Mesenchymal stem cell (in vitro differentiated cells and primary cell): ENCODE measurements at regions not wholly inside any gene's neighbourhood (a gene's known extent, or its start where the extent isn't known, plus 50 kb on each side); places are given as distances from the start of the nearest gene placed in this dataset.

ENCODE experiments used
- DNase-seq: peaks from one replicate; pipeline ENCODE4 v3.0.0-alpha.2; 2013
- H2AFZ ChIP-seq: one replicate; pipeline ENCODE4 v1.6.1; 2013; ENCODE audit warnings: low read depth, mild to moderate bottlenecking, control low read depth, inconsistent platforms, low read length, moderate library complexity
- H2AK5ac ChIP-seq: 2 replicates; pipeline ENCODE4 v1.6.1; 2013; ENCODE audit warnings: low read length, moderate library complexity, mild to moderate bottlenecking, inconsistent platforms; ENCODE audit not compliant: severe bottlenecking
- H2BK120ac ChIP-seq: one replicate; pipeline ENCODE4 v1.6.1; 2013; ENCODE audit warnings: low read depth, mild to moderate bottlenecking, inconsistent platforms, low read length, moderate library complexity
- H2BK12ac ChIP-seq, 2 experiments: one replicate each; pipeline ENCODE4 v1.6.1; 2013; ENCODE audit warnings: inconsistent platforms in 2 of 2, low read length in 2 of 2, mild to moderate bottlenecking in 2 of 2, moderate library complexity in 2 of 2, control low read depth in 1 of 2
- H2BK15ac ChIP-seq: one replicate; pipeline ENCODE4 v1.6.1; 2013; ENCODE audit warnings: mild to moderate bottlenecking, low read depth, inconsistent platforms; ENCODE audit not compliant: poor library complexity, severe bottlenecking
- H2BK5ac ChIP-seq: 2 replicates; pipeline ENCODE4 v1.6.1; 2013; ENCODE audit warnings: low read depth, mild to moderate bottlenecking, low read length, control low read depth, inconsistent platforms; ENCODE audit not compliant: poor library complexity, severe bottlenecking
- H3K14ac ChIP-seq, 2 experiments: one replicate each; pipeline ENCODE4 v1.6.1; 2013; ENCODE audit warnings: inconsistent platforms in 2 of 2, low read length in 2 of 2, control low read depth in 1 of 2, mild to moderate bottlenecking in 1 of 2, moderate library complexity in 1 of 2
- H3K18ac ChIP-seq, 2 experiments: one replicate each; pipeline ENCODE4 v1.6.1; 2013; ENCODE audit warnings: inconsistent platforms in 2 of 2, low read length in 2 of 2, control low read depth in 1 of 2, low read depth in 1 of 2, mild to moderate bottlenecking in 1 of 2
- H3K23ac ChIP-seq, 2 experiments: one replicate each; pipeline ENCODE4 v1.6.1; 2013; ENCODE audit warnings: inconsistent platforms in 2 of 2, low read length in 2 of 2, mild to moderate bottlenecking in 2 of 2, moderate library complexity in 2 of 2, control low read depth in 1 of 2
- H3K27ac ChIP-seq: 2 replicates; pipeline ENCODE4 v1.5.1; 2013; ENCODE audit warnings: mild to moderate bottlenecking, moderate library complexity, low read length, control low read depth, inconsistent platforms; ENCODE audit not compliant: poor library complexity, severe bottlenecking
- H3K27me3 ChIP-seq, 2 experiments: 2 replicates each; pipeline versions ENCODE4 v1.6.1 to v1.7.0; 2013; ENCODE audit warnings: low read length in 2 of 2, mild to moderate bottlenecking in 2 of 2, moderate library complexity in 2 of 2, control low read depth in 1 of 2, inconsistent platforms in 1 of 2; ENCODE audit not compliant: control insufficient read depth in 1 of 2, insufficient read depth in 1 of 2
- H3K36me3 ChIP-seq, 2 experiments: 2 replicates each; pipeline versions ENCODE4 v1.6.1 to v1.7.0; 2013; ENCODE audit warnings: low read length in 2 of 2, control low read depth in 1 of 2, inconsistent platforms in 1 of 2, low read depth in 1 of 2, mild to moderate bottlenecking in 1 of 2; ENCODE audit not compliant: insufficient read depth in 2 of 2, control insufficient read depth in 1 of 2
- H3K4ac ChIP-seq, 2 experiments: one replicate each; pipeline ENCODE4 v1.6.1; 2013; ENCODE audit warnings: inconsistent platforms in 2 of 2, low read length in 2 of 2, mild to moderate bottlenecking in 2 of 2, moderate library complexity in 2 of 2, control low read depth in 1 of 2, low read depth in 1 of 2
- H3K4me1 ChIP-seq: 2 replicates; pipeline ENCODE4 v1.6.1; 2013; ENCODE audit warnings: low read depth, low read length, control low read depth; ENCODE audit not compliant: control insufficient read depth, insufficient read depth
- H3K4me2 ChIP-seq: 2 replicates; pipeline ENCODE4 v1.6.1; 2013; ENCODE audit warnings: low read length, mild to moderate bottlenecking, inconsistent platforms; ENCODE audit not compliant: poor library complexity, severe bottlenecking
- H3K4me3 ChIP-seq, 2 experiments: 2 replicates each; pipeline versions ENCODE4 v1.5.1 to v1.7.0; 2013; ENCODE audit warnings: low read length in 2 of 2, mild to moderate bottlenecking in 2 of 2, control low read depth in 1 of 2, low read depth in 1 of 2; ENCODE audit not compliant: insufficient read depth in 1 of 2
- H3K79me1 ChIP-seq: replicated peaks from 2 replicates; pipeline ENCODE4 v1.6.1; 2013; ENCODE audit warnings: mild to moderate bottlenecking, control low read depth, low read length, inconsistent platforms; ENCODE audit not compliant: poor library complexity, severe bottlenecking
- H3K9ac ChIP-seq: 2 replicates; pipeline ENCODE4 v1.7.0; 2013; ENCODE audit warnings: mild to moderate bottlenecking, low read length, moderate library complexity
- H3K9me3 ChIP-seq: 2 replicates; pipeline ENCODE4 v1.7.0; 2013; ENCODE audit warnings: mild to moderate bottlenecking, low read length; ENCODE audit not compliant: control insufficient read depth
- H4K8ac ChIP-seq: one replicate; pipeline ENCODE4 v1.6.1; 2013; ENCODE audit warnings: inconsistent platforms, mild to moderate bottlenecking, low read length, moderate library complexity
- H4K91ac ChIP-seq: one replicate; pipeline ENCODE4 v1.6.1; 2013; ENCODE audit warnings: mild to moderate bottlenecking, low read length, inconsistent platforms
- WGBS: methylation state at CpG from one replicate; pipeline ENCODE4 v1.1.7; 2013; ENCODE audit warnings: mixed read lengths; 5-methylcytosine and 5-hydroxymethylcytosine counted together

GRCh38 chr4:126306152-126306869 lies 991.6 kb downstream of the FAT4 start:
- Histone ChIP-seq H3K27me3 (no peaks in the 10 kb centered on the region), H3K27ac (no peak overlapping the region), H2AK5ac (no peak overlapping the region), H3K79me1 (no peaks in the 10 kb centered on the region), H3K4me2 (no peak overlapping the region), H3K23ac (no peak overlapping the region), H2BK12ac (no peak overlapping the region), H3K4ac (no peak overlapping the region), H2BK5ac (no peak overlapping the region), H3K18ac (no peak overlapping the region), H2AFZ (no peak overlapping the region), H3K36me3 (no peaks in the 10 kb centered on the region), H4K91ac (no peak overlapping the region), H2BK120ac (no peak overlapping the region), H3K14ac (no peak overlapping the region), H3K4me3 (no peak overlapping the region), H3K9me3 (no peaks in the 10 kb centered on the region), H3K9ac (peak overlapping the region; percentile 5), H4K8ac (no peak overlapping the region), H2BK15ac (no peak overlapping the region), H3K4me1 (no peaks in the 10 kb centered on the region)
- DNase-seq, result no peak
- 95% methylated on average over 3 of the region's 5 CpGs for WGBS

GRCh38 chr4:126318376-126318775 lies 1003.6 kb downstream of the FAT4 start:
- H2AK5ac ChIP-seq, result no peak overlapping the region
- DNase-seq, result no peak
- H3K18ac ChIP-seq, result no peak overlapping the region
- no peaks in the 10 kb centered on the region for H3K27me3 ChIP-seq
- H3K4ac ChIP-seq, result no peak overlapping the region
- H3K9ac ChIP-seq, result no peak overlapping the region
- H2AFZ ChIP-seq, result no peak overlapping the region
- no peaks in the 10 kb centered on the region for H3K4me1 ChIP-seq
- H4K91ac ChIP-seq, result no peak overlapping the region
- WGBS, result 95% methylated on average over 3 of the region's 3 CpGs
- no peak overlapping the region for H4K8ac ChIP-seq
- H3K23ac ChIP-seq, result no peak overlapping the region
- H2BK15ac ChIP-seq, result no peak overlapping the region
- no peaks in the 10 kb centered on the region for H3K36me3 ChIP-seq
- no peaks in the 10 kb centered on the region for H3K9me3 ChIP-seq
- no peak overlapping the region for H2BK5ac ChIP-seq
- no peak overlapping the region for H3K4me3 ChIP-seq
- H3K27ac ChIP-seq, result no peak overlapping the region
- H3K79me1 ChIP-seq, result no peaks in the 10 kb centered on the region
- no peak overlapping the region for H2BK120ac ChIP-seq
- no peak overlapping the region for H3K14ac ChIP-seq
- no peak overlapping the region for H2BK12ac ChIP-seq
- no peak overlapping the region for H3K4me2 ChIP-seq

DNA sequence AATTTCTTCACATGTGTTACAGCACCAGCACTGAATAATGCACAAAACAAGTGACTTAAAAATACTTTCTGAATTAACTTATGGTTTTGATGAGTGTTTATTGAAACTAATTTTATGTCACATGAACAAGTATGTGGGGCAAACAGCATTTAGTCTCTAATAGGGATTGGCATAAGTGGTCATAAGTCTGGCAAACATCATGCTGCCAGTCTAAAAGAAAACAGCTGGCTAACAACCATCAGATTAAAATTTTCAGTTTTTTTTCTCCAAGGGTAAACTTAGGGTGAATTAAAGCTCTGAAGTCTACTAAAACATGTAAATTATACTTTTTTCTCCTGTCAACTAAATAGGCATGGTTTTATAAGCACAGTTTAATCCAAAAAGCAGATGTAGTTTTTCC lies 1014.2 kb downstream of the FAT4 start:
- H3K9ac ChIP-seq, result no peak overlapping the region
- no peak overlapping the region for H3K14ac ChIP-seq
- H3K4me3 ChIP-seq, result no peak overlapping the region
- no peak for DNase-seq
- H3K4me2 ChIP-seq, result no peak overlapping the region
- no peak overlapping the region for H2BK12ac ChIP-seq
- H3K27ac ChIP-seq, result no peak overlapping the region
- no peak overlapping the region for H2AK5ac ChIP-seq
- H3K4me1 ChIP-seq, result no peaks in the 10 kb centered on the region
- no peak overlapping the region for H2BK5ac ChIP-seq
- no peak overlapping the region for H4K91ac ChIP-seq
- no peaks in the 10 kb centered on the region for H3K27me3 ChIP-seq
- no peak overlapping the region for H3K4ac ChIP-seq
- no peak overlapping the region for H2BK15ac ChIP-seq
- no peak overlapping the region for H4K8ac ChIP-seq
- H2BK120ac ChIP-seq, result no peak overlapping the region
- no peaks in the 10 kb centered on the region for H3K36me3 ChIP-seq
- no peak overlapping the region for H3K23ac ChIP-seq
- H3K18ac ChIP-seq, result no peak overlapping the region
- no peaks in the 10 kb centered on the region for H3K9me3 ChIP-seq
- H3K79me1 ChIP-seq, result no peaks in the 10 kb centered on the region
- H2AFZ ChIP-seq, result no peak overlapping the region

GRCh38 chr4:126338548-126338947 lies 1023.8 kb downstream of the FAT4 start:
- no peak overlapping the region for H3K14ac ChIP-seq
- H4K8ac ChIP-seq, result no peak overlapping the region
- DNase-seq, result no peak
- H3K4ac ChIP-seq, result no peak overlapping the region
- H4K91ac ChIP-seq, result no peak overlapping the region
- no peak overlapping the region for H3K9ac ChIP-seq
- H3K18ac ChIP-seq, result no peak overlapping the region
- no peaks in the 10 kb centered on the region for H3K9me3 ChIP-seq
- H2BK120ac ChIP-seq, result no peak overlapping the region
- H3K36me3 ChIP-seq, result no peaks in the 10 kb centered on the region
- H3K23ac ChIP-seq, result no peak overlapping the region
- H2AK5ac ChIP-seq, result no peak overlapping the region
- no peak overlapping the region for H3K4me2 ChIP-seq
- 92% methylated on average over 2 of the region's 2 CpGs for WGBS
- no peak overlapping the region for H3K4me3 ChIP-seq
- H3K79me1 ChIP-seq, result no peaks in the 10 kb centered on the region
- no peak overlapping the region for H2BK15ac ChIP-seq
- no peak overlapping the region for H2BK5ac ChIP-seq
- H2BK12ac ChIP-seq, result no peak overlapping the region
- H3K4me1 ChIP-seq, result no peaks in the 10 kb centered on the region
- H3K27ac ChIP-seq, result no peak overlapping the region
- H3K27me3 ChIP-seq, result no peaks in the 10 kb centered on the region
- no peak overlapping the region for H2AFZ ChIP-seq
